HFF-Myc (cell line): ENCODE measurements at regions not wholly inside any gene's neighbourhood (a gene's known extent, or its start where the extent isn't known, plus 50 kb on each side); places are given as distances from the start of the nearest gene placed in this dataset.

Experiments
- DNase-seq: peaks from one replicate; pipeline ENCODE4 v3.0.0-alpha.2; 2011; ENCODE audit warnings: low read depth; ENCODE audit errors: extremely low read depth
- H3K4me3 ChIP-seq: replicated peaks from 2 replicates; pipeline ENCODE4 v1.5.1; 2011; ENCODE audit warnings: low read depth, mild to moderate bottlenecking, control low read depth, low read length
- TF ChIP-seq, protein P1 (sequence below): IDR thresholded peaks from 2 replicates; pipeline ENCODE4 v1.5.1; 2012; ENCODE audit warnings: mild to moderate bottlenecking, low read depth, low read length, control low read depth; ENCODE audit errors: missing control alignments

DNA sequence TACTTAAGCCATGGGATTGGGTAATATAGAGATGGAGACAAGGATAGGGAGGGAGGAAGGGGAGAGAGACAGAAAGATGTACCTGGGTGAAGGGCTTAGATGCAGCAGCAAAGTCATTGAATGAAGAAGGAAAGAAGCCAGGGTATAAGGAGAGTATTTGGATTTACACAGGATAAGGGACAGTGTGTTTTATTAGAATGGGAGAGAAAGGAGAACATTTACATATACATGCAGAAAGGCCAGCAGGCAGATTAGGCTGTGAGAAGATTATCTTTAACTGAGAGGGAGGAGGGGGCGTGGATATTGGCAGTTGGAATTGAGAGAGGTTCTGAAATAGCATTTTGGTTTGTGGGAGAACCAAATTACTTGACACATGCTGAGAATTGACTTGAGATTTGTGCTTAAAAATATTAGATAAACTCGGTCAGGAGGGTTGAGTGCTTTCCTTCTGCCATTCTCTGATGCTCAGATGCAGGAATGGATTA lies 161.5 kb upstream of the ZNF804B start:
- no peak overlapping the region for H3K4me3 ChIP-seq
- TF ChIP-seq, protein P1, sequence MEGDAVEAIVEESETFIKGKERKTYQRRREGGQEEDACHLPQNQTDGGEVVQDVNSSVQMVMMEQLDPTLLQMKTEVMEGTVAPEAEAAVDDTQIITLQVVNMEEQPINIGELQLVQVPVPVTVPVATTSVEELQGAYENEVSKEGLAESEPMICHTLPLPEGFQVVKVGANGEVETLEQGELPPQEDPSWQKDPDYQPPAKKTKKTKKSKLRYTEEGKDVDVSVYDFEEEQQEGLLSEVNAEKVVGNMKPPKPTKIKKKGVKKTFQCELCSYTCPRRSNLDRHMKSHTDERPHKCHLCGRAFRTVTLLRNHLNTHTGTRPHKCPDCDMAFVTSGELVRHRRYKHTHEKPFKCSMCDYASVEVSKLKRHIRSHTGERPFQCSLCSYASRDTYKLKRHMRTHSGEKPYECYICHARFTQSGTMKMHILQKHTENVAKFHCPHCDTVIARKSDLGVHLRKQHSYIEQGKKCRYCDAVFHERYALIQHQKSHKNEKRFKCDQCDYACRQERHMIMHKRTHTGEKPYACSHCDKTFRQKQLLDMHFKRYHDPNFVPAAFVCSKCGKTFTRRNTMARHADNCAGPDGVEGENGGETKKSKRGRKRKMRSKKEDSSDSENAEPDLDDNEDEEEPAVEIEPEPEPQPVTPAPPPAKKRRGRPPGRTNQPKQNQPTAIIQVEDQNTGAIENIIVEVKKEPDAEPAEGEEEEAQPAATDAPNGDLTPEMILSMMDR = no peak
- DNase-seq = no peak

DNA sequence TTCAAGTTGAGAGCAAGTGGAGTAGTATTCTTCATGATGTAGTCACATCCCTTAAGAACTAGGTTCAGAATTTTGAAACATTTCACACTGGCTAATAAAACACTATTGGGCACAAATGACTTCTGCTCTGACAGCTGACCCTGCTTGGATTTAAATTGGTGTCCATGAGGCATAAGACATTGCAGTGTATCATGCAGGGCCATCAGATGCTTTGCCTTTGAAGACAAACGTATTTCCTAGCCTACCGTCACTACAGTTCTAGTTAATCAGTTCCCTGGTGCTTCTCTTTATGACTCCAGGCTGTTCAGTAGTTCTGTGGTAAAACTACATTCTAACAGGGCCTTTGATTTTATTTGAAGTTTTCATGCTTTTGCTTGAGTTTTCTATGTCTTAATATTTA lies 168.5 kb upstream of the ZNF804B start:
- no peak overlapping the region for H3K4me3 ChIP-seq
- DNase-seq = no peak
- TF ChIP-seq, protein P1 = no peak

DNA sequence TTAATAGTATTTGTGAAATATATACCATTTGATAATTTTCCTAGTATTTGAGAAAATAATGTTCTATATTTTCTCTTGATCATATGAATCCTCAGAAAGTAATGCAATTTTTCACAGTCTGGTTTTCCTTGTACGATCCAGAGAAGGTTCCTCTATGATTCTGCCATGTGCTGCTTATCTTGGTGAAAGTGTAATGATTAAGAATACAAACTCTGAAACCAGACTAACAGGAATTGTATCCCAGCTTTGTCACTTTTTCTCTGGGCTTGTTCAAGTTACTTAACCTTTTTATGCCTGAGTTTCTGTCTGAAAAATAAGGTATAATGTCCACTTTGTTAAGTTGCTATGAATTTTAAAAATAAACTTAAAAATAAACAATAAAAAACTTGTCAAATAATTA lies 169.6 kb upstream of the ZNF804B start:
- TF ChIP-seq, protein P1 = no peak
- no peak for DNase-seq
- no peak overlapping the region for H3K4me3 ChIP-seq

DNA sequence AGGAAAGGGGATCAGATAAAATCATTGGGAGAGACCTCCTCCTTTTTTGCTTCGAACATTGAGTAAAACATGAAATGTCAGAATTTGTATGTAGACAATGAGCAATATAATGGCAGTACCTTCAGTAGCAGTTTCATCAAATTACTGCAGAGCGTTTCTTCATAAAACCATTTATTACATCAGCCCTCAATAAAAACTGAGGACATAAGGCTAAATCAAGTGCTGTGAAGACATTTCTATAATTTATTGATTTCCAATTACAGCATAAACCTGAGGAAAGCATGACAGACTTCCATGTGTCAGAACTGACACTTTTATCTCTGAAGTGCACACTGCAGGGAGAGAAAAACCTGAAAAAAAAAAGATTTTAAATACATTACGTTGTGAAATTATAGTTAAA lies 172.6 kb upstream of the ZNF804B start:
- TF ChIP-seq, protein P1 = no peak
- no peak for DNase-seq
- H3K4me3 ChIP-seq = no peak overlapping the region

DNA sequence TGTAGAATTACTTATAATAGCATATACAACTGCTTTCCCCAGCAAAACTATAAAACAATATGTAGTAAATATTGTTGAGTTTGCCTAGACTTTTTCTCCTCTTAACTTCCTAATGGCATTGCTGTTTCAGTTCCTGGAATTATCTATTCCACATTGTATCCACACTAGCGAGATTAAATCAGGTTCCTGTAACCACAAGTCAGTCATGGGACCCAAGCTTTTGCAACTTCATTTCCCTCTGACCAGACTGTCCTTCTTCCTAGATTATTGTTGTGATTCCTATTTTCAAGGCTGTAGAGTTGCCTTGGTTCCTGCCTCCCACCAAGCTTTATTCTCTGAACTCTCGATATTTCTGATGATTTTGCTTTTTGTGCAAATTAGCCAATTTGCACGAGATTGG lies 173.3 kb upstream of the ZNF804B start:
- no peak for DNase-seq

DNA sequence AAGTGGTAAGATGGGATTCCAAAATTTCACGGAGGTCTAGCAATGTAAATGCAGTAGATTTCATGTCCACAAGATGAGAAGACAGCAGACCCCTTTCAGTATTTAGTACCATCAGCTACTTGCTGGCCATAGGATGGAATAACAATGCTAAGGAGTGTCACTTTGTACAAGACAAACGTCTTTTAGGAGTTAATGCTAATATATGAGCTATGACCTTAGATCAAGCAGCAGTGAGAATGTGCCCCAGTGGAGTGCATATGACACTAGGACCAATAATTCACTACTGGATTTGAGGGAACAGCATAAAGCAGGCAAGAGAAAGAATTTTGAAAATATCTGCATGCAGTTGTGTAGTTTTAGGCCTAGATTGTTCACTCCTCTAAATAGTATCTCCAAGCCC lies 182.8 kb upstream of the ZNF804B start:
- TF ChIP-seq, protein P1 = no peak
- no peak for DNase-seq
- no peak overlapping the region for H3K4me3 ChIP-seq

More for the DNA sequence above, 173.3 kb upstream of the ZNF804B start:
- TF ChIP-seq, protein P1 = no peak
- no peak overlapping the region for H3K4me3 ChIP-seq

DNA sequence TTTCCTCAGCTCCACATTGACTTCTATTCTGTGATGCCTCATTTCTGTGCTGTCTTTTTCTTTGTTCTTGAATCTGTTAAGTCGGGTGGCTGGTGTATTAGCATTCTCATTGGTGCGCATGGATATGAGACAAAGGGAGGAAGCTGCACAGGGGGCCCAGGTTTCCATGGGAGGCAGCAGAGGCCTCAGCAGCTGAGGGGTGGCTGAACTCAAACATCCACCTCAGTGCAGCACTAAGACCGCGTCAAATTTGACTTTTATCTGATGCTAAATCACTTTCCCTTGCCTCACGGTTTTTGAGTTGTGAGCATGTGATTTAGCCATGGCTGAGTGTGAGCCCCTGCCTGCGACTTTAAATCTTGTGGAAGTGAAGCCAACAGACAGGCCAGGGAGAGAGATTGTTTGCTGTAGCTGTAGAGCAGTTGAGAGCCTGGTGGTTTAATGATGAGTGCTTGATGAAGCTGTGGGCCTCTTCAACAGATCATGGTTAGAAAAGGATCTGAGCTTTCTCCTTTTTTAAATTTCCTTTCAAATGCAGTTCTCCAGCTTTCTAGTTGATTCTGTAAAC lies 193.3 kb upstream of the ZNF804B start:
- DNase-seq = no peak
- TF ChIP-seq, protein P1 = no peak
- H3K4me3 ChIP-seq = no peak overlapping the region
